ENCODE measurements at regions not wholly inside any gene's neighbourhood (a gene's known extent, or its start where the extent isn't known, plus 50 kb on each side); places are given as distances from the start of the nearest gene placed in this dataset.

GRCh38 chr6:22079783-22080182, 217.1 kb downstream of the PRL start:
- peaks cover 2% of the 10 kb centered on the region for H3K9me3 Mint-ChIP-seq (ENCODE audit: unreplicated experiment)
- H3K27me3 Mint-ChIP-seq (ENCODE audit: low read depth, unreplicated experiment), result no peaks in the 10 kb centered on the region
- Histone ChIP-seq H3K79me2 (ENCODE audit: insufficient read depth, low read length) (no peaks in the 10 kb centered on the region), H3K36me3 (ENCODE audit: insufficient read depth, low read length) (no peaks in the 10 kb centered on the region), H3K9ac (ENCODE audit: low read length) (no peak overlapping the region), H3K4me3 (ENCODE audit: insufficient read depth, low read depth, low read length) (no peak overlapping the region), H2AFZ (ENCODE audit: low read depth, low read length) (no peak overlapping the region), H3K27ac (ENCODE audit: low read depth, low read length) (no peak overlapping the region), H3K4me1 (ENCODE audit: insufficient read depth, low read length) (no peaks in the 10 kb centered on the region), H4K20me1 (ENCODE audit: insufficient read depth, low read length) (no peaks in the 10 kb centered on the region), H3K9me3 (ENCODE audit: insufficient read depth, low read depth, low read length) (no peaks in the 10 kb centered on the region), H3K4me2 (ENCODE audit: low read length) (no peak overlapping the region), H3K27me3 (ENCODE audit: insufficient read depth, low read length) (no peaks in the 10 kb centered on the region)
- no peak overlapping the region for H3K4me3 Mint-ChIP-seq (ENCODE audit: unreplicated experiment)
- H3K36me3 Mint-ChIP-seq (ENCODE audit: low read depth, unreplicated experiment), result peaks cover 6% of the 10 kb centered on the region
- no peak overlapping the region for H3K27ac Mint-ChIP-seq (ENCODE audit: unreplicated experiment)
- peak; percentile 66 for DNase-seq (ENCODE audit: low read depth)
- TF ChIP-seq EZH2 (IDR thresholded peaks at IDR 0.05; ENCODE audit: insufficient read depth, low read length) (no peak), CTCF (IDR thresholded peaks at IDR 0.05; ENCODE audit: insufficient read depth, low read depth, low read length) (no peak)
- H3K4me1 Mint-ChIP-seq (ENCODE audit: low read depth, unreplicated experiment), result peaks cover 2% of the 10 kb centered on the region
- FAIRE-seq, result peak; percentile 29

GRCh38 chr6:22081709-22082108, 215.1 kb downstream of the PRL start:
- DNase-seq (ENCODE audit: low read depth) (no peak), FAIRE-seq (no peak)
- no peak overlapping the region for H3K4me2 ChIP-seq (ENCODE audit: low read length)
- H3K4me1 ChIP-seq (ENCODE audit: insufficient read depth, low read length), result no peaks in the 10 kb centered on the region
- TF ChIP-seq CTCF (IDR thresholded peaks at IDR 0.05; ENCODE audit: insufficient read depth, low read depth, low read length), result no peak
- TF ChIP-seq EZH2 (IDR thresholded peaks at IDR 0.05; ENCODE audit: insufficient read depth, low read length), result no peak
- no peak overlapping the region for H3K4me3 Mint-ChIP-seq (ENCODE audit: unreplicated experiment)
- no peak overlapping the region for H2AFZ ChIP-seq (ENCODE audit: low read depth, low read length)
- H3K9ac ChIP-seq (ENCODE audit: low read length), result no peak overlapping the region
- peaks cover 2% of the 10 kb centered on the region for H3K4me1 Mint-ChIP-seq (ENCODE audit: low read depth, unreplicated experiment)
- H4K20me1 ChIP-seq (ENCODE audit: insufficient read depth, low read length), result no peaks in the 10 kb centered on the region
- no peak overlapping the region for H3K27ac Mint-ChIP-seq (ENCODE audit: unreplicated experiment)
- no peaks in the 10 kb centered on the region for H3K27me3 ChIP-seq (ENCODE audit: insufficient read depth, low read length)
- no peak overlapping the region for H3K4me3 ChIP-seq (ENCODE audit: insufficient read depth, low read depth, low read length)
- peaks cover 2% of the 10 kb centered on the region for H3K9me3 Mint-ChIP-seq (ENCODE audit: unreplicated experiment)
- no peaks in the 10 kb centered on the region for H3K79me2 ChIP-seq (ENCODE audit: insufficient read depth, low read length)
- peaks cover 2% of the 10 kb centered on the region for H3K9me3 ChIP-seq (ENCODE audit: insufficient read depth, low read depth, low read length)
- H3K27me3 Mint-ChIP-seq (ENCODE audit: low read depth, unreplicated experiment), result no peaks in the 10 kb centered on the region
- H3K36me3 ChIP-seq (ENCODE audit: insufficient read depth, low read length), result no peaks in the 10 kb centered on the region
- H3K36me3 Mint-ChIP-seq (ENCODE audit: low read depth, unreplicated experiment), result peaks cover 5% of the 10 kb centered on the region
- no peak overlapping the region for H3K27ac ChIP-seq (ENCODE audit: low read depth, low read length)

GRCh38 chr6:22082218-22082617, 214.6 kb downstream of the PRL start:
- Mint-ChIP-seq H3K36me3 (ENCODE audit: low read depth, unreplicated experiment) (peaks cover 5% of the 10 kb centered on the region), H3K27ac (ENCODE audit: unreplicated experiment) (peak overlapping the region; percentile 20), H3K9me3 (ENCODE audit: unreplicated experiment) (peaks cover 2% of the 10 kb centered on the region), H3K4me1 (ENCODE audit: low read depth, unreplicated experiment) (peaks cover 2% of the 10 kb centered on the region), H3K27me3 (ENCODE audit: low read depth, unreplicated experiment) (no peaks in the 10 kb centered on the region), H3K4me3 (ENCODE audit: unreplicated experiment) (no peak overlapping the region)
- Histone ChIP-seq H3K27ac (ENCODE audit: low read depth, low read length) (no peak overlapping the region), H4K20me1 (ENCODE audit: insufficient read depth, low read length) (no peaks in the 10 kb centered on the region), H3K27me3 (ENCODE audit: insufficient read depth, low read length) (no peaks in the 10 kb centered on the region), H3K4me3 (ENCODE audit: insufficient read depth, low read depth, low read length) (no peak overlapping the region), H3K9me3 (ENCODE audit: insufficient read depth, low read depth, low read length) (peaks cover 2% of the 10 kb centered on the region), H3K9ac (ENCODE audit: low read length) (no peak overlapping the region), H2AFZ (ENCODE audit: low read depth, low read length) (no peak overlapping the region), H3K4me1 (ENCODE audit: insufficient read depth, low read length) (no peaks in the 10 kb centered on the region), H3K4me2 (ENCODE audit: low read length) (no peak overlapping the region), H3K36me3 (ENCODE audit: insufficient read depth, low read length) (no peaks in the 10 kb centered on the region), H3K79me2 (ENCODE audit: insufficient read depth, low read length) (no peaks in the 10 kb centered on the region)
- no peak for TF ChIP-seq EZH2 (IDR thresholded peaks at IDR 0.05; ENCODE audit: insufficient read depth, low read length)
- no peak for TF ChIP-seq CTCF (IDR thresholded peaks at IDR 0.05; ENCODE audit: insufficient read depth, low read depth, low read length)
- FAIRE-seq (no peak), DNase-seq (ENCODE audit: low read depth) (peak; percentile 55)
